GM10266 (cell line): ENCODE measurements at regions not wholly inside any gene's neighbourhood (a gene's known extent, or its start where the extent isn't known, plus 50 kb on each side); places are given as distances from the start of the nearest gene placed in this dataset.
A peak's percentile ranks its signal among the peaks of the same experiment; 100 is the strongest.

Experiments
- DNase-seq: peaks from one replicate; pipeline ENCODE4 v3.0.0; 2012; ENCODE audit errors: extremely low spot score
- TF ChIP-seq, protein P1 (sequence below): IDR thresholded peaks from 2 replicates; pipeline ENCODE4 v1.5.1; 2012; ENCODE audit warnings: mild to moderate bottlenecking, low read depth; ENCODE audit not compliant: control insufficient read depth, insufficient read depth; ENCODE audit errors: missing control alignments

DNA sequence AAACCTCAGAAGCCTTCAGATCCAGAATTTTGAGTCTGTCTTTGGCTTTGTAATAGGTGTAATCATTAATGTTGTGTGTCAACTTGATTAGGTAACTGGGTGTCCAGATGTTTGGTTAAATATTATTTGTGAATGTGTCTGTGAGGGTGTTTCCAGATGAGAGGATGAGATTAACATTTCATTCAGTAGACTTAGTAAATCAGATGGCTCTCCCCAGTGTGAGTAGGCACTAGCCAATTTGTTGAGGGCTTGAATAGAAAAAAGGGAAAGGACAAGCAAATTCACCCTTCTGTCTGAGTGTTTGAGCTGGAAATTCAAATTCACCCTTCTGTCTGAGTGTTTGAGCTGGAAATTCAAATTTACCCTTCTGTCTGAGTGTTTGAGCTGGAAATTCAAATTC, 932.2 kb downstream of the SLC6A15 start:
- DNase-seq: no peak
- TF ChIP-seq, protein P1, sequence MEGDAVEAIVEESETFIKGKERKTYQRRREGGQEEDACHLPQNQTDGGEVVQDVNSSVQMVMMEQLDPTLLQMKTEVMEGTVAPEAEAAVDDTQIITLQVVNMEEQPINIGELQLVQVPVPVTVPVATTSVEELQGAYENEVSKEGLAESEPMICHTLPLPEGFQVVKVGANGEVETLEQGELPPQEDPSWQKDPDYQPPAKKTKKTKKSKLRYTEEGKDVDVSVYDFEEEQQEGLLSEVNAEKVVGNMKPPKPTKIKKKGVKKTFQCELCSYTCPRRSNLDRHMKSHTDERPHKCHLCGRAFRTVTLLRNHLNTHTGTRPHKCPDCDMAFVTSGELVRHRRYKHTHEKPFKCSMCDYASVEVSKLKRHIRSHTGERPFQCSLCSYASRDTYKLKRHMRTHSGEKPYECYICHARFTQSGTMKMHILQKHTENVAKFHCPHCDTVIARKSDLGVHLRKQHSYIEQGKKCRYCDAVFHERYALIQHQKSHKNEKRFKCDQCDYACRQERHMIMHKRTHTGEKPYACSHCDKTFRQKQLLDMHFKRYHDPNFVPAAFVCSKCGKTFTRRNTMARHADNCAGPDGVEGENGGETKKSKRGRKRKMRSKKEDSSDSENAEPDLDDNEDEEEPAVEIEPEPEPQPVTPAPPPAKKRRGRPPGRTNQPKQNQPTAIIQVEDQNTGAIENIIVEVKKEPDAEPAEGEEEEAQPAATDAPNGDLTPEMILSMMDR: no peak

DNA sequence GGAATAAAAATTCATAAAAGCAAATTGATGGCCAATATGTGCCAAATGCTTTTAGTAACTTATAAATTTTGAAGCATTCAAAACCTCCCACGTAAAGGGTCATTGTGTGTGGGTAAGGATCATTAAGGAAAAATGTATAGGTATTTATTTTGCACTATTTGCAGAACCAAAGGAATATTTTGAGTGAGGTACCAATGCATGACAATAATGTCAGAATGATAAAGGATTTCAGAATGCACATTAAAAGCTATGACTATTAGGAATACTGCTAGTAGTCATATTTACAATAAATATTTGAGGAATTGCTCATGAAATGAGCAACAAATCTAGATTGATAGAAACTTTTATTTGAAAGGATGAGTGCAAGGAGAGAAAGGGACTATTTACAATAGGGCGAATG, 932.8 kb downstream of the SLC6A15 start:
- no peak for DNase-seq
- TF ChIP-seq, protein P1: no peak

DNA sequence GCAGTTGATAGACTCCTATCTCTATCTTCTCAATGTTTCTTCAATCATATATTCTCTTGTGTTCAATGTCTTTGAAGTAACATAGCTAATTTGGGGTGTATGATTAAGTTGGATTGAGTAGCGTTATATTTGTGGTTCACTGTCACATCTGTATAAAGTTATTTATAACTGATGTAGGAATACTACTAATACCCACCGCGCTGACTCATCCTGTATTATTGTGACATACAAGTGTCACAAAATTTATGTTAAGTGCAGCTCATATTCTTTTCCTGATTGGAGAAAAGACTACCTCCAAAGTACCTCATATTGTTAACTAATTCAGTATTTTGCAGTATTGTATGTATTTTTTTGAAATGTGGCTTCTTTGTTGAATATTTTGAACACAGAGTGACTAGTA, 940.8 kb downstream of the SLC6A15 start:
- no peak for DNase-seq
- TF ChIP-seq, protein P1: no peak

DNA sequence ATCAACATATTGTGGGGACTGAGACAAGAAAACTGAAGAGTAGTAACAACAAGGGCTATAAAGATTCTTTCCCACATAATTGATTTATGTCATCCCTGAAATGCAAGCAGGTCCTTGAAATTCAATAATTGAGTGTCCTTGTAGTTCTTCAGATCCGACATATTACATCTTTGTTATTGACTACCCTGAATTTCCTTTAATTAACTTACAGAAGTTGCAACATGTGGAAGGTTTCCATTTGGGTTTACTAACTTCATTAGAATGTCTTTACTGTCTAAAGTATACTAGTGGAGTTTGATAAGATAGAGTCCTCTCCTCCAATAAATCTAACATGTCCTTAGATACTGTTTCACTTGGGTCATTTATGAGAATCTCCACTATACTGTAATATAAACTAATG, 951.8 kb downstream of the SLC6A15 start:
- TF ChIP-seq, protein P1: no peak
- no peak for DNase-seq

DNA sequence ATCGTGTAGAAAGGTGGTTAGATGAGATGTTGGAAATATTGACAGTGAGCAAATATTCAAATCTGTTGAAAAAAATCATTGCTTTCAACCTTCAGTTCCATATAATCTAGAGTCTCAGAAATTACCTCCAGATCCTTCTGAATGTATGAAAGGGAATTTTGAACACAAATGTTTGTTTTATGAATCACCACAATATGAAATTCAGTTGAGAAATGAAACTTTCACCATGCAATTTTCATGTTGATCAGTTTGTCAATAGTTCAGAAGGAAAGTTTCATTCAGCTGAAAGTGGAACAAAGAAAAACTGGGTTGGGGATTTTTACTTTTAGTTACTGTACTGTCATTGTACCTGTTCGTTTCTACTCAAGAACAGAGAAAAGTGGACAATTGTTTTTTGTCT, 953.6 kb downstream of the SLC6A15 start:
- TF ChIP-seq, protein P1: no peak

DNA sequence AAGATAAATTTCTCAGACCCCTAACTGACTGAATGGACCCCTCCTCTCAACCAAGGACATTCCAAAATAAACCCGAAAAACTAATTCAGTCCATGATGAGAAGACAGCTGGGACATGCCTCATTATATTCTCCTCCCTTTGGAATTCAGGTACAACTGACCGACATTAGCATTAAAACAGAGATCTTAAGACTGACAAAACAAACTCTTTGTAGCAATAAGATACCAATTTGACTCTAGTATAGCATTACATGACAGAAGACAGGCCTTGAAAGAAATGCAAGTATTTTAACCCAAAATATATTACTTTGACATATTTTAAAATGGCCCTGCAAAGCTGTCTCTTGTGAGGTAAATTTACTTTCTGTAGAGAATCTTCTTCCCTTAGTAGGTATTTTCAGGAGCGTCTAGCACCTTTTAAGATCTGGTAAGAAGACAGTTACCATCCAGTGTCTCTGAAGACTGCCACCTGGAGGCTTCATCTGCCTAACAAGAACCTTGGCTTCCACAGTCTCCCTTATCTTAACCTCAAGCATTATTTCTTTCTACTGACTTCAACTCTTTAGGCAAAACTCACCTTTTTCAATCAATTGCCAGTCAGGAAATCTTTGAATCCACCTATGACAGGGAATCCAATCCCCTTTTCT, 957.5 kb downstream of the SLC6A15 start:
- TF ChIP-seq, protein P1: peak; percentile 9
- DNase-seq: no peak

More for the DNA sequence above, 953.6 kb downstream of the SLC6A15 start:
- DNase-seq: no peak

DNA sequence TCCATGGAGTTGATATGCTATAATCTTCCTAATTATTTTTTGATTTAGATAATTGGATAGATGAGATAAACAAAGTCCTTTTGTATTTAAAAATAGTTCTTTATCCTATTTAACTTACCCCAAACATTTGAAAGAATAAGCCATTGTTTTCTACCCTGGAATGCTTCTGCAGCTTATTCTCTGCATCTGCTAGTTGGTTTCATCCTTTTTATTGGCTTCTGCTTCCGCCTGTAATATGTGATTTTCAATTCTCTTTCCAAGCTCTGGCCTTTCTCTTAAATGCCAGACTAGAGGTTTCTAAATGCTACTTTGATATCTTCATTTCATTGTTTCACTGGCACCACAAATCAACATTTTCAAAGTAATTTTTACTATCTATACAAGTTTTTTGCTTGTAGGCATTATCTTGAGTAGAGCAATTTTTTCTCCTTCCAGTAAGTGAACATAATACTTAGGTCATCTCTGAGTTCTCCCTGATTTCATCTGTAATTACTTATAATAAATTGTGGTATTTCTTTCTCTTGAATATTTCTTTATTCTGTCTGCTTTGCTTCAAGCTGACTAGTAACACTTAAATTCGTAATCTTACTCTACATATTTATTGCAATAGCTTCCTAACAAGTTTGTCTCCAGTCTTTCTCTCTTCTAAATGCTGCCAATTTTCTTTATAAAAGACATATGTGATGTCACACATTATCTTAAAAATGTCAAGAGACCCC, 958.4 kb downstream of the SLC6A15 start:
- DNase-seq: no peak
- TF ChIP-seq, protein P1: no peak
